ENCODE measurements at regions not wholly inside any gene's neighbourhood (a gene's known extent, or its start where the extent isn't known, plus 50 kb on each side); places are given as distances from the start of the nearest gene placed in this dataset.

DNA sequence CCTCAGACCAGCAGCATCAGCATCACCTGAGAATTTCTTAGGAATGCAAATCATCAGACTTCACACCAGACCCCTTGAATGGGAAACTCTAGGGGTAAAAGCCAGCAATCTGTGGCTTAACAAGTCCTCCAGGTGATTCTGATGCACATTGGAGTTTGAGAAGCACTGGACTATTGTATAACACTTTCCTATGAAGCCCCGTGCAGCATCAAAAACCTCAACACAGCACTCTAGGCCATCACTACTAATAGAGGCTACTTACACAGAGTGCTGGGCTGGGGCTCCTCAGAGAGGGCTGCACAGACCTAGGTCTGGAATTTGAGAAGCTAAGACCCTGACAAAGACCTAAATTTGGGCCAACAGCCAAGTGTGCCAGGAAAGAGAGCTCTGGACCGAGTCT lies 95.7 kb upstream of the ARAP3 start:
- no peak for DNase-seq

DNA sequence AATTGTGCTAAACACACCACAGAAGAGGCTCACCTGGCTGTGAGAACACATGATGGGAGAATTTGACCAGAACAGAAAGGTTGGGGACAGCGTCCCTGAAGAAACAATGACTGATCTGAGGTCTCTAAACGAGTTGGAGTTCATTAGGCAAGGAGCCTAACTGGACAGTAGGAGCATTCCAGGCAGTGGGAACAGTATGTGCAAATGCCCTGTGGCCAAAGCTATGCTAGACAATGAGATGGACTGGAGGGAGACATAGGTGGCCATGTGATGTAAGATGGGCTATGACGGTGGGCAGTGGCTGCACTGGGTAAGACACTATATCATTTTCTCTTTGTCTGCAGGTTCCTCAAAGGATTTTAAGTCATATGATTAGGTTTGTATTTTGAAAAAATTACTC lies 95.1 kb upstream of the ARAP3 start:
- DNase-seq: no peak

DNA sequence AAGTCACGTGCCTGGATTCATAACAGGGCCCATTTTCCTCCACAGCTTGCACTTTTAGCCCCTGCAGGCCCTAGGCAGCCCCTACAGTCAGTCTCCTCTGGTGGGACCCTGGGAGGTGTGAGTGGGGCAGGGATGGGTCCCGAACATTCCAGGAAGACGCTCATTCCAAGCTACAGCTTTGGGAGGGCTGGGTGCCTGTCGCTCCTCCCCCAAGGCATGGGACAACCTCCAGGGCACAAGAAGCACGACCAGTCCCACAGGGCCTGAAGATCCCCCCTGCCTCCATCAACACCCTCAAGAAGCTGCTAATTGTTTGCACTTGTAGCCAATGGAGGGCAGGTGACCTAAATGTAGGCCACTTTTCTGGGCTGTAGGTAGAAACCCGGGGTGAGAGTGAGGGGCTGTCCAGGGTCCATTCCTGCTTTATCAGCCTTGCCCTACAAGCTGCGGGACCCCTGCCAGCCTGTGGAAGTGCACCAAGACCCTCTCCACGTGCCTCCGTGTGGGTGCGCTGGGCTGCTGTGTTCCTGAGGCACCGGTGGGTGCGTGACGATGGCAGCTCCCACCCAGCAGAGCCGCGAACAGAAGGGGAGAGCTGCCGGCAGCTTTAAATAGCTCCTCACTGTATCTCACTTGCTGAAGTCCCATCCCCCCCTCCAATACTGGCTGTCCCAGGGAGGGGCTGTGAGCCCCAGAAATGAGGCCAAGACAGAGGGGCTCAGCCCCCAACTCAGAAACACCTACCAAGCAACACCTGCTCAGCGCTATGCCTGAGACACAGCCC lies 91.9 kb upstream of the ARAP3 start:
- DNase-seq: no peak

DNA sequence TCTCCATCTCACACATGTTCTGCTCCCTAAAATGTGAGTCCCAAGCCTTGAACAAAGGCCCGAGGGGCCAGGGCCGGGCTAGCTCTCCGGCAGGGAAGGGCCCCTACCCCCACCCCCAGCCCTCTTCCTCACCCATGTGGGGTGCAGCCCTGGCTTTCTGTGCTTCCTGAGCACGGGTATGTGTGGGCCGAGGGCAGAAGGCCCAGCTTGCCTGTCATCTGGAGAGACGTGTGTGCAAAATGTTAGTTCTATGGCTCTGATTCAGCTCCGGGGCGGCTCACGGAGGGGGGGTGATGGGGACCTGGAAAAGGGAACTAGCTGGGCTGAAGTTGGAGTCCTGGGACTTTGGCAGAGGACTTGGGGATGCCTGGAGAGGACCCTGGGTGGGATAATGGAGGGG lies 90.3 kb upstream of the ARAP3 start:
- no peak for DNase-seq

DNA sequence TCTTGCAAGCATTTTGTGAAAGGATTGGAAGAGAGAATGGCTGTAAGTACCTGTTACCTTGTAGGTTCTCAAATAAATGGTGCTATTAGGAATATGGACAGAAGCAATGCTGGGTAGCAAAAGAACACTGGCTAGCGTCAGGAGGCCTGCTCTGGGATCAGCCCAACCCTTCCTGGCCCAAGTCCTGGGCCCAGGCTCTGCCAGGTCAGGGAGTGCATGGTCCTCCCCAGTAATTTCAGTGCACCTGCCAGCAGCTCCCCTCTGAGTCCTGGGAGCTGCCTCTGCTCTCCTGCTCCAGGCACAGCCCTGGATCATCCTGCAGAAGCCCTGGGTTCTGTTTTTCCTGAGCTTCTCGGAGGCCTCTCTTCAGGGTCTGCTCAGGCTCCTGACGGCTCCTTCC lies 89.5 kb upstream of the ARAP3 start:
- DNase-seq: no peak

DNA sequence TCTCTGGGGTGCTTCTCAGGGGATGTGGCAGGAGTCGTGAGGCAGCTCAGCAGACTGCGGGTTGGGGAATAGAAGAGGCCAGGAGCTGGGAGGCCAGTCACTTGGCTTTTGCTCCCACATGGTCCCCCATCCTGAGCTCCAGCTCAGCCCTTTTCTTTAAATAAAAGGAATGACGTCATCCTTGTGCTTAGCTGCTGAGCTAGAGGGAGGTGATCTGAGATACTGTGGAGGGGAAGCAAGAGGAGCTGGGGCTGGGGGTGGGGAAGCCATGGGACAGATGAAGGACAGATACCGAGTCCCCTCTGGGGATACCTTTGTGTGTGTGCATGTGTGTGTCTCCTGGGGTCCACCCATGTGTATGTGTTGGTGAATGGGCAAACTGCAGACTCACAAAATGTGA lies 89.0 kb upstream of the ARAP3 start:
- no peak for DNase-seq

DNA sequence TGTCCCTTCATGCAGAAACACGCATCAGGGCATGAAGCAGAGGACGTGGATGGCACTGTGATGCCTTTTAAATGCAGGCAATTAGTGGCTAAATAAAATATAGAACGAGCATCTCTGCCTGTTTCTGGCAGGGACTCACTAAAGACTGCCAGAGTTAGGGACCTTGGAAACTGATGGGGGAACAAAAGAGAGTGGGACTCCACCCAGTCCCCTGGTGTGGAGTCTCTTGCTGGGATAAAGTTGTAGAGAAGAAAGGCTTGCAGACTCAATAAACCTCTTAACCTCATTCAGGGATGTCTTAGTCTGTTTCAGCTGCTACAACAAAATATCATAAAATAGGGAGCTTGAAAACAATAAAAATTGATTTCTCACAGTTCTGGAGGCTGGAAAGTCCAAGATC lies 87.6 kb upstream of the ARAP3 start:
- DNase-seq: no peak

DNA sequence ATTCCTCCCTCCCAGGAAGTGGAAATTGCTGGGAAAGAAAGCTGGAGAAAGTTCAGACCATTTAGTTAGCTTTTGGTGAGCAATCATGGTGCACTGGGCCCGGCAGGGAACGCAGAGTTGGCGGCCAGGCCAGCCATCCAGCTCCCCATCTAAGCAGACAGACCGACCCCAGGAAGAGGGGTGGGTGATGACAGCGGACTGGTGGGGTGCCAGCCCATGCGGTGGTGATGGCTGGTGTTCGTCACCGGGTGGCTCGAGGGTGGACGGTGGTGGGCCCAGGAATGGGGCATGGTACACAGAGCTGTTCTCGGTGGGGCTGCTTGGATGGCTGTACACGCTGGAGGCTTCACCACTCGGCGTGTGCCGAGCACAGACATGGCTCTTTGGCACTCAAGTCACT lies 85.6 kb upstream of the ARAP3 start:
- no peak for DNase-seq

DNA sequence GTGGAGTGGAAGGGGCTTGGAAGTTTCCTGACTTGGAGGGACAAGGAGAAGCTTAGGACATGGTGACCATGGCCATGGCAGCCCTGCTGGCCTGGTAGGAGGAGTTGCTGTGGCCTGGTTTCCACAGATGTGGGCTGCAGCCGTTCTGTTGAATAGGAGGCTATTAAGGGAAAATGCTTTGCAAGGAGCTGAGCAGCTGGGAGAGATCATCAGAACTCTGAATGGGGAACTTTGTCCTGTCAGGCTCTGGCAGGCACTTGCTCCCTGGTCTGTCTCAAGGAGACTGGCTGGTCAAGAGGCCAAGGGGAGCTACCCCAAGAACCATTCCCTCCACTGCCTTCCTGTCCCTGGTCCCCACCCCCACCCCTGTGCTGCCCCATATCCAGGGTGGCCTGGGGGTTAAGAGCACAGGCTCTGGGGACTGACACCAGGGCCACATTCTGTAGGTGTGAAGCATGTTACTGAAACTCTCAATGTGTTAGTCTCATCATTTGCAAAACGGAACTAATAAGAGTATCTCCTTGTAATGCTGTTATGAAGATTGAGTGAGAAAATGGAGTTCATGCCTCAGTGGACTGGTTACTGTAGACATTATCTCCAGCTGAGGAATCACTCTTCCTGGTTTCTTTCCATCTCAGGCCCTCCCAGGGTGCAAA lies 84.0 kb upstream of the ARAP3 start:
- DNase-seq: no peak

DNA sequence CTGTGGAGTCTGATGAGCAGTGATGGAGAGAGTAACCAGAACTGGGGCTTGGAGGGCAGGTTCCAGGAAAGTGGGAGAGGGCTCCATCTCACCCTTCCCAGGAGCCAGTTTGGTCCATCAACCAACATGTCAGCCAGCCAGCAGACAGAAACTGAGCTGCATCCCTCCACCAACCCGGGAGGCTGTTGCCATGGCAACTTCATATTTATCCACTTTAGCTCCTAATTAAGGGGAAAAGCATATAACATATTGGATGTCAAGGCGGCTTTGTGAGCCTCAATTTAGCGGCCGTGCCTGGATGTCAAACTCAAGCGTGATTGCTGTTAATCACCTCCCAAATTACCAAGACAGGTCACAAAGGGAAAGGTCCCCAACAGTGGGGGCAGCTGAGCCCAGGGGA lies 81.5 kb upstream of the ARAP3 start:
- DNase-seq: no peak

DNA sequence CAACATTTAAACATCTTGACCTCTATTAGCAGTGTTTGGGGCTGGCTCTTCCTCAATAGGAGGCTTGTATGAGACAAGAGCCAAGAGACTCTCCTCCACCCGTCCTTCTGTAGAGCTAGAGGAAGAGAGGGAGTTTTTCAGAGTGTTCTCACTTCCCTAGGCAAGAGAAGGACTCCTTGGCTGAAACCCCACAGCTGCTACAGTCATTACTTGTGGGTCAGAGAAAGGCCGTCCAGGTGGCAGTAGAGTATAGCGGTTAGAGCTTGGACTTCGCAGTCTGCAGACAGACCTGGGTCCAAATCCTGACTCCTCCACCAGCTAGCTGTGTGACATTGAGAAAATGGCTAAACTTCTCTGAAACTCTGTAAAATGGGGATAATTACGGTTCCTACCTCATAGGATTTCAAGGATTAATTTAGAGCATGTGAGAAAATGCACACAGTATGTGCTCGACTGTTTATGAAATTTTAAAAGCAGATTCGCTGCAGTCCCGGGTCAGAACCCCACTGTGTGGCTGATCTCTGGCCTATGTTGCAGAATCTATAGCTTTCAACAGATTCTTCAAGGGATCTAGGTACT lies 80.8 kb upstream of the ARAP3 start:
- DNase-seq: no peak

DNA sequence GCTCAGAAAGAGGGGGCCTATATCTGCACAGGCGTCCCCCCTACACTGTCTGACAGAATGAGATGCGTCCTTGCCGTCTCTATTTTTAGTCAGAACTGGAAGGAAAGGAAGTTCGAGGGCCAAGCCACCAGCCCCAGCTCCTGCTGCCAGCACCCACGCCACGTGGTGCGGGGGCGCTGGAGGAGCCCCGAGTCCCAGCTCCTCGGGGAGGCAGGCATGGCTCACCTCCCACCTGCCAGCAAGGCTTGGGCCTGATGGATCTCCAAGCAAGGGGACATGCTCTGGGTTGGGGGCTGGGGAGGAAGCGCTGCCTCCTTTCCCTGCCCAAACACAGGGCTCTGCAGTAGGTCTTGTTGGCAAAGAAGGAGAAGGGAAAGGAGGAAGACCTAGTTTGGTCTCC lies 80.3 kb upstream of the ARAP3 start:
- DNase-seq: no peak

DNA sequence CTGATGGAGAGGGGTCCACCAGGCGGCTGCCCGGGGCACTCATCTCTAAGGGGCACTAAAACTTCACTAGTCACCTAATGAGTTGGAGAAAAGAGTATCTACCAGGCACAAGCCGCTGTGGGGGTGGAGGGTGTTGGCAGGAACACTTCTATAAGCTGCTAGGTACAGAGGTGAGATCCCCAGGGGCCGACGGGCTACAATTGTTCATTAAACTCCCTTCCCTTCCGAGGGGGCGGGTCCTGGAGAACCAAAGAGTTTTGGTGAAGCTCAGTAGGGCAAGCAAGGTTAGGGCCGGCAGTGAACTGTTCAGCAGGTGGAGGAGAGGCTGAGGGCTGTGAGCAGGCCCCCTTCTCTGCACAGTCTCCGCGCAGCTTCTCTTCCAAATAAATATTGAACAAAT lies 78.7 kb upstream of the ARAP3 start:
- no peak for DNase-seq

DNA sequence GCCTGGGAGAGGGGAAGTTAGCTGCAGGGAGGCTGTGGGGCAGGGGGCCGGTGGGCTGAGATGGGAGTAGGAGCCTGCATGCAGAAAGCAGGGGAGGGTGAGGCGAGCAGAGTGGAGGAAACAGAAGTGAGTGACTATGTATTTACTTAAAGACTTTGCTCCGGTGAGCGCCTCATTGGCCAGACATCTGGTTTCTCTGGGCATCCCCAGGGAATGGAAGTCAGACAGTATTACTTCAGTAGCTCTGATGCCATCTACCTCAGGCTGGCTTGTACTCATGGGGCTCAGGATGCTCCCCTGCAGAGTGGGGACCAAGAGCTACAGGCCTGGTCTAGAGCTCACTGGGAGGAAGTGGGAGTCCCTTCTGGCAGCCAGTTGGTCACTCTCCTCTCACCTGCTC lies 78.2 kb upstream of the ARAP3 start:
- DNase-seq: no peak

DNA sequence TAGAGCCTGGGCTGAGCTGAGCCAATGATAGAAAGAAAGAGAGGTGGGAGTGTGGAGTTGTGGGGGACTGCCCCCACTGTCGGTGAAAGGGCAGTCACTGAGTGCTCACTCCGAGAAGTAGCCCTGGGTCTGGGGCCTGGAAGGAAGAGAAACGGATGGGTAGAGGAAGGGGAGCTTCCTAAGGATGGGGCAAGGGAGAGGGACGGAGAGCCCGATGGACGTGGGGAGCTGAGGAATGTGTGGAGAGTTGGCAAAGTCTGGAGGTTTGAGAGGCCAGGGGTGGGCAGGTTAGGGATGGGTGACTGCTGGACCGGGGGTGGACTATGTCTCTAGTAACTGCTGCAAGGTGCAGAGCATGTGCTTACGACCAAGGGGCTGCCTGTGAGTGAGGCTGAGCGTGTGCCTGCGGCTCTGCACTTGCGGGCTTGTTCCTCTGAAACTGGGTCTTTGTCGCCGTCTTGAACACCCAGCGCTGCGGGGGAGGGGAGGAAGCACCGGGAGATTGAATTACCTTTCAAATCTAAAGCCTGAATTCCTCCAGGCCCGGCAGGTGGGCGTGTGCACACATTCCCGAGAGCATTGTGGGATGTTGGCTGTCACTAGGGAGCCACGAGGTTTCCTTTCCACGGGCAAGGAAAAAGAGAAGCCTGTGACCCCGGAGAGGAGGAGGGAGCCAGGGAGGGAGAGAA lies 76.4 kb upstream of the ARAP3 start:
- peak; percentile 32 for DNase-seq

DNA sequence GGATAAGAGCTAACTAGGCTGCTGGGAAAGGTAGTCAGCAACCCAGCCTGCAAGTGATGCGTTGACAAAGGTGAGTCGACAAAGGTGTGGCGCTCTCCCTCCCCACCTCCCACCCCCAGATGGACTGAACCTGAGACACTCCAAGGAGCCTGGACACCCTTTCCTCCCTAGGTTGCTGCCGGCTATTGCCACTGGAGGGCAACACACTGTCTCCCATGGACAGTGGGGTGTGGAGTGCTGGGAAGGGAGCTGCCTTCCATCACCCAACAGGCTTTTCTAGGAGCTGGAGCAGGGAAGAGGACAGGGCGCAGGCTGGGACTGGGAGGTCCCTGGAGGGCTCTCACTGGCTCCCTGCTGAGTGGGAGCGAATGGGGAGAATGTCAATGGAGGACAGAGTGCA lies 75.4 kb upstream of the ARAP3 start:
- no peak for DNase-seq

DNA sequence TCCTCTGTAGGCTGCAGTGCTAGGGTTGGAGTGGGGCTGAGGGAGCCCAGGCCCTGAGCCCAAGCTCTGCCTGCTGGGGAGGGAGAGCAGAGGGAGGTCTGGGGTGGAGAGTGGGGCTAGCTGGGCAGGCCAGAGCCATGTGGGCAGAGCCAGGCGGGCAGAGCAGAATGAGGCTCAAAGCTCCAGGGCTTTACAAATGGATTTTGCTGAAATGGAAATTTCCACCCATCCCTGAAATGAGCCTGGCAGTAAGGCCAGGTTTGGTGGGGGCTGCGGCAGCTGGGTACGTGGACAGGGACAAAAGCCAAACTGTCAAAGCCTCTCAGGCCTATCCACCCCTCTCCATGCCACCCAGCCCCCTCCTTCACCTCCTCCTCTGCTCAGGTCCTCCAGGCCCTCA lies 74.2 kb upstream of the ARAP3 start:
- DNase-seq: no peak

DNA sequence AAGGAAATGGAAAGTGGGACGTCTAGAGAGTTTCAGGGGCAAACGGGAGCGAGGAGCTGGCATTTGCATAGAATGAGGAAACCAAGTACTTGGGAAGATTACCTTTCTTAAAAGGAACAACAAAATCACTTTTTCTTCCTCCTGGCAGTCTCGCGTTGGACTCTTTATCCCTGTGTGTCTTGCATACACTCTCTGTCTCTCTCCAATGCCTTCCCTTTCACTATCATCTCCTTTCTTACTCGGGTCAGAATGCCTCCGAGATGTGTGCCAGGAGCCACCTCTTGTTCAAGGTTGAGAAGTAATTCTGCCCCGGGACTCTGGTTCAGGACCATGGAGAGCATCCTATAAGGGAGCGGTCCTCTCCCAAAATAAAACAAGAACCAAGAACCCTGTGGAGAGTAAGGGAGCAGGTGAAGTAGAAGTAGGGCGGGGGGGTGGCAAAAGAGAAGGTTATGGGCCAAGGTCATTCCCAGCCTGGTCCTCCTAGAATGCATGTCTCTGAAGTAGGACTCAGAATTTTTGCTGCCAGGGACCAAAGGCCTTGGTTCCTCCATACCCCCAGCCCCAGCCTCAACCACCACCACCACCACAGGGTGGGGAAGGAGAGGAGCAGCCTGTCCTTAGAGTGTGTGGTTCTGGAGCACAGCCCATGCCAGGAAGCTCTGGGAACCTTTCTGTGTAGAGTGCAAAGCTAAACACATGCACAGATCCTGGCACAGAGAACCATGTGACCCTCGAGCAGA lies 72.1 kb upstream of the ARAP3 start:
- DNase-seq: no peak

DNA sequence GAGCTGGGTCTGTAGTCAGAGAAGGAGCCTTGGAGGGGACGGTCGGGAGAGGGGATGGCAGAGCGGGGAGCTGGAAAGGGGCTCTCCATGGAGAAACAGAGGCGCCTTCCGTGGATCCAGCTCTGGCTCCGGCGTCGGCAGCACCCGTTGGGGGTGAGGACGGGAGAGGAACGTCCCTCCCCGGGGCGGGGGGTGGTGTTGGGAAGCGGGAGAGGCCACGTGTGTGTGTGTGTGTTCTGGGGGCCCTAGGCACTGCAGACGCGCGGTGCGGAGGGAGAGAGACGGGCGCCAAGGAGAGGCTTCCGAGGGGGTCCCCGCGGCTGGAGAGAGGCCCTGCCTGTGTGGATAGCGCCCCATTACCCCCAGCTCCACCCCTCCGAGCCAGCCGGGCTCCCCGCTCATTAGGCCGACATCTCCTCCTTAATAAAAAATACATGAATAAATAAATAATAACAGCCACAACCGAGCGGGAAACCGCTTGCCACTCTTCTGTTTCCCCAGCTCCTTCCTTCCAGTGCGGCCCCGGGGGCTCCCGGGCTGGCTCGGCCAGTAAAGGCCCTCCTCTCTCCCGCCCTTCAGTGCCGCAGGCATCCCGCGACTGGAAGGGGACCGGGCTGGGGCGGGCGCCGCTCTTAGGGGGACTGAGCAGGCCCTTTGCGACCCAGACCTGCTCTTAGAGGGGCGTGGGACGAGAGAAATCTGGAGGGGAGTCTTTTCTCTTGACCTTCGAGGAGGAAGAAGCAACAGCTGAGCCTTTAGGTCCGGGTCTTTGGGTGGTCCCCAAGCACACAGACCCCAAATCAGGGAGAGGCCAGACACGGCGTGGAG lies 71.3 kb upstream of the ARAP3 start:
- no peak for DNase-seq

DNA sequence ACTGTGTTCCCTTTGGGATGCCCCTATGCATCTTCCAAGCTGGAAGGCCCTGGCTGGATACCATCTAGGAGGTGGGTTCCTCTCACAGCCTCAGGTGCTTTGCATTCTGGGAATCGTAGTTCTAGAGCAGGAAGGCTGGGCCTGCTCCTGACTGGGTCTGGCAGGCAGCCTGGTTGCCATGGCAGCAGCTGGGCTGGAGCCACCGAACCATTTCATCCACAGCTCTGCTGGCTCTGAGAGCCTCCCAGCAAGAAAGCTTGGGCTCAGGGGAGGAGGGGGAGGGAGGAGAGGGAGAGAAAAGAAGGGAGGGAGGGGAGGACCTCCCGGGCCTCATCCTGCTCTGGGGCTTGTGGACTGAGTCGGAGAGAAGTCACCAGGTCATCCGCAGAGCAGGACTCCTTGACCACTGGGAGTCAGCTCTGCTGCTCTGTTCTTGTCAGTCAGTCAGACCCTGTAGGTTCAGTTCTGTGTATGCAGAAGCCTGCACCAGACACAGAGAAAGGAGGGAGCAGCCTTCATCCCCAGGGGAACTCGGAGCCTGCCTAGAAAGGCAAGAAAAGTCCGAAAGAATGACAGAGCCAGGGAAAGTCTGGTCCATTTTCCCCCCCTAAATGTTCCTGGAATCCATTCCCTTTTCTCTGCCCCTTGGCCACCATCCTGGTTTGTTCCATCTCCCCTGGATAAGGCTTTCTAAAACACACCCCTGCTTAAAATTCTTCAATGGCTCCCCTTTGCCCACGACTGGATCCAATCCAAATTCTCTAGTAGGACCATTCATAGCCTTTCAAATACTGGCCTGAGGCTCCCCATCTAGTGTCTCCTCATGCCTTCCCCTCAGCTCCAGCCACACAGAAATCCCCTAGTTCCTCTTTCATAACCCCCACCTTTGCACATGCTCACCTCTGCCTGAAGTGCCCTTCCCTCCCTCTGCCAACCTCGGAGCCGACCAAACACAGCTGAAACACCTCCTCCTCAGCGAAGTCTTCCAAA lies 65.4 kb upstream of the ARAP3 start:
- DNase-seq: peak; percentile 78

DNA sequence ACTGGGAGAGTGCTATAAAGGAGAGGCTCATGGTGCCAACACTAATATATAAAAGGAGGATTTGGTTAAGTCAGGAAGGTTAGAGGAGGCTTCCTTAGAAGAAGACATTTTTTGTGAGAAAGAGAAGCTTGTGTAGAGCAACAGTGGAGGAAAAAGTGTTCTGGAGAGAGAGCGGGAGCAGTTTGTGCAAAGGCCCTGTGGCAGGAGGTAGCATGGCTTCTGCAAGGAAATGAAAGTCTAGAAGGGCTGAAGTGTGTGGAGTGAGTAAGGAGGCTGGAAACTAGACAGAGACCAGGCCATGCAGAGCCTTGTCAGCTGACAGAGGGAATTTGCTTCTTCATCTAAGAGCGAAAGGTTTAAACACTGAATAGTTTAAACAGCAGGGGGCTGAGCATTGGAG lies 64.4 kb upstream of the ARAP3 start:
- no peak for DNase-seq

All from NCI-H510A (cell line).